Adrenal gland (tissue), 5 donors: ENCODE measurements at regions not wholly inside any gene's neighbourhood (a gene's known extent, or its start where the extent isn't known, plus 50 kb on each side); places are given as distances from the start of the nearest gene placed in this dataset.

ENCODE experiments used
- POLR2A ChIP-seq, 2 donors: fragments of 450-650 bp; IDR thresholded peaks; one replicate each; pipeline ENCODE4 v1.6.1; 2017; ENCODE audit warnings: antibody characterized with exemption in 2 of 2, mild to moderate bottlenecking in 2 of 2, moderate library complexity in 1 of 2
- TF ChIP-seq, protein P1 (sequence below), 6 experiments: fragments of 450-650 bp in 4 of 6; fragments of 200-600 bp in 2 of 6; sonication (generic) in 1 of 6; IDR thresholded peaks; 1 replicate in 5 of 6; 2 replicates in 1 of 6; pipeline versions ENCODE4 v1.5.1 to v1.8.0; 2016 to 2021; ENCODE audit warnings: antibody characterized with exemption in 6 of 6, mild to moderate bottlenecking in 2 of 6, moderate library complexity in 1 of 6
- donor health status: DM: no; HTN: no; CAD: no.

DNA sequence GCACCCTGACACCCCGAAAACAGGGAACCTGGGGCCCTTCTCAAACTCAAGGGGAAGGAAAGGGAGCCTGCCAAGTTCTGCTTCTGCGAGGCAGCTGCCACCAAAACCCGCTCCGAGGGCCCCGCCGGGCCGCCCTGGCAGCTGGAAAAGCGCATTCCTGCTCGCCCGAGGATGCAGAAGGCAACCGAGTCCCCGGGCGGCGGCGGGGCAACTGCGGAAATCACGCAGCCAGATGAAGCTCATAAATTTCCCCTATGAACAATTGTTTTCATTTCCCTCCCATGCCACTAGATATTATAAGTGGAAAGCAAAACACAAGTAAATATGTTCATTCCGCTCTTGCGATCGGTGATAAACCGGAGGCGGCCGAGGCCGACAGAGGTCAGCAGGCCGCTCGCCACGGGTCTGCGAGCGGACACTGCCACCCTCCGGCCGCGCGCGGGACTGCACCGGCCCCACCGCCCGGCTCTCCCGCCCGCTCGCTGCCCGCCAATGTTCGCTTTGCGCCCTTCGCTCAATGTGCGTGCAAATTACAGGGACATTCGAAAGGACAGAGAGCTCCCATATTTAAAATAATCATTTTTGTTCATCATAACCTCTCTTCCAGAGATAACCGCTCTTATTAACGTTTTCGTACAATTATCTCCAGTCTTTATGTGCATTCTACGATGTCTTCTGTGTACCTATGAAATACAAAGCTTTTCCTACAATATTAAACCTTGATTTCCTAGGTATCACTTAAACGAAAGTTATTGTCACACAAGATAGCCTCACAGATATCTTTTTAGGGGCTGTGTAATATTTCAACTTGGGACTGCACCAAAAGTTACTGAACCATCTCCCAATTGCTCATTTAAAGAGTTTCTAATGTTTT lies 120.8 kb upstream of the ZNF507 start:
- TF ChIP-seq, protein P1, sequence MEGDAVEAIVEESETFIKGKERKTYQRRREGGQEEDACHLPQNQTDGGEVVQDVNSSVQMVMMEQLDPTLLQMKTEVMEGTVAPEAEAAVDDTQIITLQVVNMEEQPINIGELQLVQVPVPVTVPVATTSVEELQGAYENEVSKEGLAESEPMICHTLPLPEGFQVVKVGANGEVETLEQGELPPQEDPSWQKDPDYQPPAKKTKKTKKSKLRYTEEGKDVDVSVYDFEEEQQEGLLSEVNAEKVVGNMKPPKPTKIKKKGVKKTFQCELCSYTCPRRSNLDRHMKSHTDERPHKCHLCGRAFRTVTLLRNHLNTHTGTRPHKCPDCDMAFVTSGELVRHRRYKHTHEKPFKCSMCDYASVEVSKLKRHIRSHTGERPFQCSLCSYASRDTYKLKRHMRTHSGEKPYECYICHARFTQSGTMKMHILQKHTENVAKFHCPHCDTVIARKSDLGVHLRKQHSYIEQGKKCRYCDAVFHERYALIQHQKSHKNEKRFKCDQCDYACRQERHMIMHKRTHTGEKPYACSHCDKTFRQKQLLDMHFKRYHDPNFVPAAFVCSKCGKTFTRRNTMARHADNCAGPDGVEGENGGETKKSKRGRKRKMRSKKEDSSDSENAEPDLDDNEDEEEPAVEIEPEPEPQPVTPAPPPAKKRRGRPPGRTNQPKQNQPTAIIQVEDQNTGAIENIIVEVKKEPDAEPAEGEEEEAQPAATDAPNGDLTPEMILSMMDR (IDR thresholded peaks at IDR 0.05) = peak; percentile 76 to 100 (median 94)
- no peak for TF ChIP-seq POLR2A (IDR thresholded peaks at IDR 0.05)
